AG04449 (cell line): ENCODE measurements at regions not wholly inside any gene's neighbourhood (a gene's known extent, or its start where the extent isn't known, plus 50 kb on each side); places are given as distances from the start of the nearest gene placed in this dataset.

Experiments used
- CTCF ChIA-PET: fragments of 350-600 bp; formaldehyde crosslinking; extraction: SDS; loops from one replicate; lab custom pipeline; 2021; ENCODE audit warnings: antibody characterized with exemption; lab: Yijun Ruan, JAX
- POLR2A ChIA-PET: fragments of 400-600, 350-600 bp; formaldehyde crosslinking; extraction: SDS; loops from one replicate; lab custom pipeline; 2020; ENCODE audit warnings: antibody characterized with exemption, inconsistent platforms; lab: Yijun Ruan, JAX
- DNase-seq: peaks from one replicate; pipeline ENCODE4 v3.0.0-alpha.2; 2010; ENCODE audit warnings: low read depth, low spot score
- H3K4me3 ChIP-seq: 2 replicates; pipeline ENCODE4 v1.5.1; 2011; ENCODE audit warnings: low read depth, mild to moderate bottlenecking, control low read depth, low read length
- CTCF ChIP-seq: IDR thresholded peaks from one replicate; pipeline ENCODE4 v1.5.1; 2011; ENCODE audit warnings: mild to moderate bottlenecking, moderate library complexity, low read length, control low read depth, inconsistent platforms; ENCODE audit not compliant: insufficient read depth; ENCODE audit errors: missing control alignments

- POLR2A ChIA-PET, result no interaction called here
- DNase-seq, result no peak
- no peak overlapping the region for H3K4me3 ChIP-seq
- CTCF ChIA-PET, result no interaction called here
- TF ChIP-seq CTCF, result no peak
Measured at GRCh38 chr1:5430911-5431697, 561.1 kb downstream of the NPHP4 start.

- CTCF ChIA-PET, result no interaction called here
Measured at GRCh38 chr1:5430136-5430535, 562.1 kb downstream of the NPHP4 start.

GRCh38 chr1:5428351-5428750, 563.9 kb downstream of the NPHP4 start:
- DNase-seq, result no peak
- no peak overlapping the region for H3K4me3 ChIP-seq
- CTCF ChIA-PET, result no interaction called here
- POLR2A ChIA-PET, result no interaction called here
- no peak for TF ChIP-seq CTCF

More at GRCh38 chr1:5430136-5430535, 562.1 kb downstream of the NPHP4 start:
- DNase-seq, result no peak
- no peak overlapping the region for H3K4me3 ChIP-seq
- no peak for TF ChIP-seq CTCF
- POLR2A ChIA-PET, result no interaction called here

GRCh38 chr1:5427026-5427613, 565.1 kb downstream of the NPHP4 start:
- CTCF ChIA-PET, result no interaction called here
- no peak for DNase-seq
- POLR2A ChIA-PET, result no interaction called here

GRCh38 chr1:5424802-5425703, 567.2 kb downstream of the NPHP4 start:
- H3K4me3 ChIP-seq, result no peak overlapping the region
- ChIA-PET CTCF (no interaction called here), POLR2A (no interaction called here)
- DNase-seq, result no peak
- no peak for TF ChIP-seq CTCF

More at GRCh38 chr1:5427026-5427613, 565.1 kb downstream of the NPHP4 start:
- no peak for TF ChIP-seq CTCF
- no peak overlapping the region for H3K4me3 ChIP-seq

- H3K4me3 ChIP-seq, result no peak overlapping the region
- DNase-seq, result no peak
- CTCF ChIA-PET, result no interaction called here
- POLR2A ChIA-PET, result no interaction called here
- no peak for TF ChIP-seq CTCF
Measured at GRCh38 chr1:5423109-5423508, 569.1 kb downstream of the NPHP4 start.
